Naive thymus-derived CD4-positive, alpha-beta T cell (primary cell): ENCODE measurements at regions not wholly inside any gene's neighbourhood (a gene's known extent, or its start where the extent isn't known, plus 50 kb on each side); places are given as distances from the start of the nearest gene placed in this dataset.
"Not testable (repeated sequence)": the region's sequence is repeated elsewhere in the genome, so short reads cannot be mapped to it uniquely, and the experiment has no call there.

Experiments
- ATAC-seq: fragments of 150-1000 bp; cut with Tn5 transposase; 2 replicates; pipeline ENCODE4 v1.10.0; 2021; ENCODE audit warnings: mild to moderate bottlenecking, moderate library complexity
- CTCF ChIA-PET: fragments of 350-600 bp; sonication (Branson Sonifier 250); formaldehyde crosslinking; loops from one replicate; lab custom pipeline; 2021; ENCODE audit warnings: antibody characterized with exemption; lab: Charles Lee
- POLR2A ChIA-PET: fragments of 350-600 bp; sonication (Branson Sonifier 250); formaldehyde crosslinking; loops from one replicate; lab custom pipeline; 2021; ENCODE audit warnings: antibody characterized with exemption, inconsistent platforms; lab: Charles Lee
- DNase-seq, 9 donors: peaks; one replicate each; pipeline versions ENCODE4 v3.0.0 to v3.0.0-alpha.2; 2020 to 2022; ENCODE audit warnings: mixed read lengths in 1 of 9
- H3K27ac ChIP-seq: one replicate; pipeline ENCODE4 v1.7.0; 2013; ENCODE audit warnings: mild to moderate bottlenecking, low read depth, low read length, moderate library complexity
- H3K27me3 ChIP-seq, 2 donors: one replicate each; pipeline ENCODE4 v1.7.0; 2013; ENCODE audit warnings: low read length in 2 of 2, mild to moderate bottlenecking in 2 of 2, moderate library complexity in 2 of 2; ENCODE audit not compliant: control insufficient read depth in 2 of 2, insufficient read depth in 2 of 2
- H3K36me3 ChIP-seq, 3 experiments: 1 replicate in 2 of 3; 2 replicates in 1 of 3; pipeline ENCODE4 v1.7.0; 2013; ENCODE audit warnings: low read length in 3 of 3, mild to moderate bottlenecking in 3 of 3, moderate library complexity in 1 of 3; ENCODE audit not compliant: insufficient read depth in 3 of 3, control insufficient read depth in 2 of 3
- H3K4me1 ChIP-seq, 2 donors: one replicate each; pipeline ENCODE4 v1.7.0; 2013; ENCODE audit warnings: low read length in 2 of 2, mild to moderate bottlenecking in 2 of 2, moderate library complexity in 1 of 2; ENCODE audit not compliant: control insufficient read depth in 2 of 2, insufficient read depth in 2 of 2
- H3K4me3 ChIP-seq: 2 replicates; pipeline ENCODE4 v1.7.0; 2013; ENCODE audit warnings: mild to moderate bottlenecking, low read length
- H3K9me3 ChIP-seq, 3 experiments: 1 replicate in 2 of 3; 2 replicates in 1 of 3; pipeline ENCODE4 v1.7.0; 2013; ENCODE audit warnings: low read length in 3 of 3; ENCODE audit not compliant: control insufficient read depth in 2 of 3
- H3K27ac Mint-ChIP-seq, 9 donors: one replicate each; pipeline ENCODE4 v1.8.0; 2020 to 2022; ENCODE audit warnings: mixed read lengths in 9 of 9, mild to moderate bottlenecking in 8 of 9, moderate library complexity in 5 of 9, inconsistent platforms in 2 of 9
- H3K27me3 Mint-ChIP-seq, 5 donors: one replicate each; pipeline ENCODE4 v1.8.0; 2021 to 2022; ENCODE audit warnings: mixed read lengths in 5 of 5, mild to moderate bottlenecking in 1 of 5
- H3K36me3 Mint-ChIP-seq, 5 donors: one replicate each; pipeline ENCODE4 v1.8.0; 2020 to 2022; ENCODE audit warnings: mixed read lengths in 5 of 5, mild to moderate bottlenecking in 3 of 5, inconsistent platforms in 1 of 5
- H3K4me1 Mint-ChIP-seq, 7 donors: one replicate each; pipeline ENCODE4 v1.8.0; 2020 to 2022; ENCODE audit warnings: mixed read lengths in 7 of 7, mild to moderate bottlenecking in 3 of 7, inconsistent platforms in 1 of 7
- H3K4me3 Mint-ChIP-seq, 10 donors: one replicate each; pipeline ENCODE4 v1.8.0; 2020 to 2022; ENCODE audit warnings: mild to moderate bottlenecking in 10 of 10, mixed read lengths in 10 of 10, moderate library complexity in 6 of 10, inconsistent platforms in 2 of 10
- H3K9me3 Mint-ChIP-seq, 11 donors: one replicate each; pipeline ENCODE4 v1.8.0; 2020 to 2022; ENCODE audit warnings: mixed read lengths in 11 of 11, mild to moderate bottlenecking in 4 of 11, inconsistent platforms in 1 of 11, moderate library complexity in 1 of 11
- intact Hi-C, 2 donors: fragments of 100-400 bp; cut with micrococcal nuclease; formaldehyde crosslinking; loops; one replicate each; pipeline ENCODE4 v1.15.1; 2023

DNA sequence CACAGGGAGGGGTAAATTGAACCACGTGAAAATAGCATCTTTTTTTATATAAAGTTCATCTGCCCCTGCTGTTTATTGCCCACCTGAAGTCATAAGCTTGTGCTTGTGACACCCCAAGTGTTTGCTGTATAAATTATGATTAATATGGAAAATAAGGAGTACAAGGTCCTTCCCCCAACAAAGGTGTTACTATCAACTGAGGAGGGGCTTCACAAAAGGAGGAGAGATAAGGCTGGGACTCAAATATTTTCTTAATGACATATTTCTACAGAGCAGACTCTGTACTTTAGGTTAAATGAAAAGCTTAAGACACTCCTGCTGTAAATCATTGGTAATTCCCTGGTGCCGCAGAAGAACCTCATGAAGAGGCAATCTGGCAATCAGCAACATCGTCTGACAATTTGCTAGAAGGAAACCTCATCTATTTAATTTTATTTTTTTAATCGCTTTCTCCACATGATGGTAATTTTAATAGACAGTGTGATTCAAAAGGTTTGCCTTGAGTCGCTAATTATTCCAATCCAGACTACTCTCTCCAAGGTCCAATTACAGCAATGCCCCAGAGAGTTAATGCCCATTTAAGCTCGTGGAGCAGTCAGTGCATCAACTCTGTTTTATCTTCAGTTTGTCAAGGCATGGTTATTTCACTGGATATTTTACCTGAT is 1432.4 kb downstream of the FAM181B start:
- intact Hi-C loops: no loop called here
- ChIA-PET CTCF (interaction anchor here (0.7 kb wide), 1 partner anchor 15 kb away, joined by 3 read pairs; no protein-coding TSS in a partner anchor), POLR2A (no interaction called here)
- Mint-ChIP-seq H3K27me3 (no peaks in the 10 kb centered on the region), H3K36me3 (no peaks in the 10 kb centered on the region), H3K9me3 (peaks cover 0 to 7% (median 4%) of the 10 kb centered on the region in 11 donors), H3K4me1 (no peaks in the 10 kb centered on the region), H3K27ac (no peak overlapping the region), H3K4me3 (no peak overlapping the region)
- ATAC-seq (no peak), DNase-seq (no peak)
- H3K27me3 ChIP-seq: no peaks in the 10 kb centered on the region
- H3K4me3 ChIP-seq: no peak overlapping the region
- H3K36me3 ChIP-seq: no peaks in the 10 kb centered on the region
- H3K4me1 ChIP-seq: no peaks in the 10 kb centered on the region
- H3K9me3 ChIP-seq: no peaks in the 10 kb centered on the region
- no peak overlapping the region for H3K27ac ChIP-seq

DNA sequence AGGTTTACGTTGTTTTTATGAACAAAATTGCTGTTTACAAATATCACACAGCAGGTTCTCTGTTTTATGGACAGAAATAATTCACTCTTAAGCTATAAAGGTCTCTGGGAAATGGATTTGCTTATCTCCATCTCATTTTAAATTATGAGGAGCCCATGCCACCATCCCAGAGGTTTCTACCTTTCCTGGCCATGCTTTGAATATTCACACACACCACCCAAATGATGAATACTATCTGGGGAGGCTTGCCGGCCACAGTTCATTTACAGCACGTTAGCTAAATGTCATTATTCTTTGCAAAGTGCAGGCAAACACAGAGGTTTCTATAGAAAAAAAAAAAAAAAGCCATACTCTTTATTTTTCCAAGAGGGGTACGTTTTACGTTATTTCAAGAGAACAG is 1446.7 kb downstream of the FAM181B start:
- POLR2A ChIA-PET: no interaction called here
- H3K27me3 ChIP-seq: no peaks in the 10 kb centered on the region
- H3K4me3 Mint-ChIP-seq: no peak overlapping the region
- no peaks in the 10 kb centered on the region for H3K36me3 ChIP-seq
- H3K27ac ChIP-seq: no peak overlapping the region
- no peaks in the 10 kb centered on the region for H3K9me3 ChIP-seq
- CTCF ChIA-PET: no interaction called here
- no peak overlapping the region for H3K27ac Mint-ChIP-seq
- H3K4me3 ChIP-seq: no peak overlapping the region
- intact Hi-C loops: no loop called here
- ATAC-seq (no peak), DNase-seq (no peak)
- H3K9me3 Mint-ChIP-seq: peaks cover 0 to 27% (median 11%) of the 10 kb centered on the region in 11 donors
- H3K4me1 Mint-ChIP-seq: no peaks in the 10 kb centered on the region
- no peaks in the 10 kb centered on the region for H3K27me3 Mint-ChIP-seq
- H3K36me3 Mint-ChIP-seq: peaks cover 0 to 4% (median 0%) of the 10 kb centered on the region in 5 donors
- no peaks in the 10 kb centered on the region for H3K4me1 ChIP-seq

DNA sequence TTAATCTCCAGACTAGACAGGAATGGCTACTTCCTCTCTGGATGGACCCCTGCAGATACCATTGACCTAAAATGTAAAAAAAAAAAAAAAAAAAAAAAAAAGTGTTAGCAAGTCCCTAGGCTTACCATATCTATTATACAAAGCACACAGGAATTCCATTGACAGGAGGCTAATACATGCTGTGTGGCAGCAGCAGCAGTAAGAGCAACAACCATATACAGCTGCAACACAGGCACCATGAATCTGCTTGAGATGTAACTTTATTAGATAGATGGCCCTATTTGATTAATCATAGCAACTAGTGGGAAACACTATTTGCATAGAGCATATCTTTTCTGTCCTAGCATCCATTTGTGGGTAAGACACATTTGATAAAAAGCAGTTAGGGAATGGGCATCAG is 1447.1 kb downstream of the FAM181B start:
- Histone ChIP-seq H3K9me3 (no peaks in the 10 kb centered on the region), H3K27me3 (no peaks in the 10 kb centered on the region), H3K4me3 (no peak overlapping the region), H3K4me1 (no peaks in the 10 kb centered on the region), H3K36me3 (no peaks in the 10 kb centered on the region), H3K27ac (no peak overlapping the region)
- Mint-ChIP-seq H3K4me1 (no peaks in the 10 kb centered on the region), H3K36me3 (peaks cover 0 to 4% (median 0%) of the 10 kb centered on the region in 5 donors), H3K27me3 (no peaks in the 10 kb centered on the region), H3K4me3 (no peak overlapping the region), H3K27ac (no peak overlapping the region), H3K9me3 (peaks cover 0 to 24% (median 11%) of the 10 kb centered on the region in 11 donors)
- ChIA-PET CTCF (no interaction called here), POLR2A (no interaction called here)
- intact Hi-C loops: no loop called here
- no peak for ATAC-seq
- no peak for DNase-seq

DNA sequence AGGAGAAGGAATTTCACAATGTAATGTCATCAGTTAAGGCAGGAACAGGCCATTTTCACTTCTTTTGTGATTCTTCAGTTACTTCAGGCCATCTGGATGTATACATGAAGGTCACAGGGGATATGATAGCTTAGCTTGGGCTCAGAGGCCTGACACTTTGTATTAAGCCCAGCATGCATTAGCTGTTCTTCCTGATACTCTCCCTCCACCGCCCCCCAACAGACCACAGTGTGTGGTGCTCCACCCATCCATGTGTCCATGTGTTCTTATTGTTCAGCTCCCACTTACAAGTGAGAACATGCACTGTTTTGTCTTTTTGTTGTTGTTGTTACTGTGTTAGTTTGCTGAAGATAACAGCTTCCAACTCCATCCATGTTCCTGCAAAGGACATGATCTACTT is 1453.4 kb downstream of the FAM181B start:
- not testable (repeated sequence) for ATAC-seq, H3K27ac Mint-ChIP-seq

DNA sequence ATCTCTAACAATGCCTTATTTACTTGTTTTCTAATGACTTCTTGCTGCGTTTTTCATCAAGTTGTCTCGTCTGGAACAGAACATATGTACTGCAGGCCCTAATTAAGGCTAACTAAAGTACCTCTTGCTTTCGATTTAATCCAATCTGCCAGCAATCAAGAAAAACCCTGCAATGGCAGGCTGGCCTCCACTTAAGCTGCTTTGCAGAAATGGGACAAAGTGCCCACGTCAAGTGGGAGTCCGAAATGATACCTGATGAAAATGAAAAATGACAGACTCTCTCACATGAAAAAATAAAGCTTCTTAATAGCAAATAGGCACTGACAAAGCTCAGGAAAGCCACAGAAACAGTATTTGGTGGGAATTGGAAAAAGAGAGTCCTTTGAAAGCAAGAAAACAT is 1454.7 kb downstream of the FAM181B start:
- H3K27ac Mint-ChIP-seq: no peak overlapping the region
- DNase-seq: no peak
- H3K36me3 ChIP-seq: no peaks in the 10 kb centered on the region
- intact Hi-C loops: no loop called here
- H3K9me3 ChIP-seq: no peaks in the 10 kb centered on the region
- peaks cover 0 to 21% (median 11%) of the 10 kb centered on the region in 11 donors for H3K9me3 Mint-ChIP-seq
- H3K4me3 ChIP-seq: no peak overlapping the region
- H3K4me1 Mint-ChIP-seq: no peaks in the 10 kb centered on the region
- H3K27ac ChIP-seq: no peak overlapping the region
- no peaks in the 10 kb centered on the region for H3K36me3 Mint-ChIP-seq
- no peaks in the 10 kb centered on the region for H3K27me3 ChIP-seq
- H3K4me3 Mint-ChIP-seq: no peak overlapping the region
- H3K27me3 Mint-ChIP-seq: no peaks in the 10 kb centered on the region
- CTCF ChIA-PET: no interaction called here
- no peak for ATAC-seq
- H3K4me1 ChIP-seq: no peaks in the 10 kb centered on the region
- POLR2A ChIA-PET: no interaction called here

More for the DNA sequence above, 1453.4 kb downstream of the FAM181B start:
- CTCF ChIA-PET, H3K27me3 ChIP-seq, H3K27me3 Mint-ChIP-seq, H3K9me3 ChIP-seq, H3K36me3 ChIP-seq, H3K4me1 Mint-ChIP-seq, POLR2A ChIA-PET, H3K4me3 Mint-ChIP-seq, H3K36me3 Mint-ChIP-seq, H3K4me1 ChIP-seq, DNase-seq, H3K4me3 ChIP-seq, H3K27ac ChIP-seq, intact Hi-C loops: not testable (repeated sequence)
- H3K9me3 Mint-ChIP-seq: peaks cover 0 to 27% (median 13%) of the 10 kb centered on the region in 11 donors

DNA sequence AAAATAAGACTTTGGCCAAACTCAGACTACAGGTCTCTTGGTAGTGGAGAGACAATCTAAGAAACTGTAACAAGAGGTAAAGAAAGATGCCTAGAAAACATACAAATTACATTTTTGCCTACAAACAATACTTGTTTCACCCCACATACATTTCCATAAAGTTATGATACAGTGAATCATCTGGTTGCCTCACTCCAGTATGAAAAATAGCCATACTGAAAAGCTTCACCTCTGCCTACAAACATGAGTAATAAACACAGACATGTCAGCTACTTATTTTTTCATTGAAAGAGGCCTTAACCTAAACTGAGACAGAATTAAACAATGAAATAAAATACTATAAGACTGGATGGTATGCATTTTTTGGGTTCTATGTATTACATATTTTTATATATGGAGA is 1463.0 kb downstream of the FAM181B start:
- H3K27ac Mint-ChIP-seq: no peak overlapping the region
- H3K4me3 ChIP-seq: no peak overlapping the region
- no peaks in the 10 kb centered on the region for H3K36me3 ChIP-seq
- H3K27me3 Mint-ChIP-seq: no peaks in the 10 kb centered on the region
- H3K4me3 Mint-ChIP-seq: no peak overlapping the region
- ChIA-PET POLR2A (no interaction called here), CTCF (no interaction called here)
- intact Hi-C loops: no loop called here
- no peak overlapping the region for H3K27ac ChIP-seq
- no peaks in the 10 kb centered on the region for H3K27me3 ChIP-seq
- DNase-seq: no peak
- H3K36me3 Mint-ChIP-seq: no peaks in the 10 kb centered on the region
- H3K4me1 ChIP-seq: no peaks in the 10 kb centered on the region
- no peaks in the 10 kb centered on the region for H3K9me3 ChIP-seq
- no peaks in the 10 kb centered on the region for H3K4me1 Mint-ChIP-seq
- ATAC-seq: no peak
- peaks cover 0 to 3% (median 0%) of the 10 kb centered on the region in 11 donors for H3K9me3 Mint-ChIP-seq

DNA sequence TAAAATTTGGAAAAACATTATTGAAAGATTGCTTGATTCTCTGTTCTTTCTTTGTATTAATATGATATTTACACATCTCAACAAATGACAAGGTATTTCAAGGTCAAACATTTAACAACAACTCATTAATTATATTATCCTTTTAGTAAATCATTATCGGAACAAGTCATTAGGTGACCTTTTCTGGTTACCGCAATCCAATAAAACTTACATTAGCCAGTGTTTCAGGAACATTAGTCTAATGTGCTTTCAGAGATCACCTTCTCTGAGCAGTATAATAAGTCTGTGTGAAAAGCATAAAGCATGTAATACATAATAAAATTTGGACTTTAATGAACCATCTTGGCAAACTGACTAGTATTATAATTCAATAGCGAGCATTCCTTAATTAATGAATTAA is 1466.4 kb downstream of the FAM181B start:
- Histone ChIP-seq H3K27ac (no peak overlapping the region), H3K9me3 (no peaks in the 10 kb centered on the region), H3K4me3 (no peak overlapping the region), H3K4me1 (no peaks in the 10 kb centered on the region), H3K36me3 (no peaks in the 10 kb centered on the region), H3K27me3 (no peaks in the 10 kb centered on the region)
- no peak for ATAC-seq
- no peak for DNase-seq
- CTCF ChIA-PET: no interaction called here
- Mint-ChIP-seq H3K4me1 (no peaks in the 10 kb centered on the region), H3K4me3 (no peak overlapping the region), H3K27me3 (no peaks in the 10 kb centered on the region), H3K36me3 (no peaks in the 10 kb centered on the region), H3K27ac (no peak overlapping the region), H3K9me3 (peaks cover 0 to 9% (median 0%) of the 10 kb centered on the region in 11 donors)
- intact Hi-C loops: no loop called here
- POLR2A ChIA-PET: no interaction called here
